ENCODE measurements at regions not wholly inside any gene's neighbourhood (a gene's known extent, or its start where the extent isn't known, plus 50 kb on each side); places are given as distances from the start of the nearest gene placed in this dataset.

GRCh38 chr5:122665051-122665450 is 109.8 kb upstream of the SNX2 start:
- in situ Hi-C loops (cut with HindIII; ENCODE audit: extremely low pct_ligation_motif_present, low pct_unique_long_range_greater_than_20kb): no loop called here
- no TSS peak for BruUV-seq (replicated peaks)
- H3K4me1 ChIP-seq (ENCODE audit: insufficient read depth, low read length): no peaks in the 10 kb centered on the region
- no peak overlapping the region for H3K4me3 ChIP-seq (replicated peaks in 1 of 3; ENCODE audit: insufficient read depth in 1 of 3, low read depth in 2 of 3, low read length in 3 of 3)
- H4K20me1 ChIP-seq (ENCODE audit: insufficient read depth, low read length): no peaks in the 10 kb centered on the region
- no peaks in the 10 kb centered on the region for H3K27me3 ChIP-seq (ENCODE audit: control insufficient read depth in 1 of 2, insufficient read depth in 2 of 2, low read length in 2 of 2)
- H3K36me3 ChIP-seq (replicated peaks in 1 of 2; ENCODE audit: control insufficient read depth in 1 of 2, insufficient read depth in 2 of 2, low read length in 2 of 2): no peaks in the 10 kb centered on the region
- no peaks in the 10 kb centered on the region for H3K9me3 ChIP-seq (ENCODE audit: low read length)
- no peak for TF ChIP-seq SSRP1 (CRISPR knock-in tag; IDR thresholded peaks at IDR 0.05)
- no peak for TF ChIP-seq ZNF646 (CRISPR knock-in tag; IDR thresholded peaks at IDR 0.05)
- TF ChIP-seq RCOR2 (CRISPR knock-in tag; IDR thresholded peaks at IDR 0.05): no peak
- TF ChIP-seq CENPX (CRISPR knock-in tag; IDR thresholded peaks at IDR 0.05): no peak
- no peak for TF ChIP-seq NFE2L1 (CRISPR knock-in tag; IDR thresholded peaks at IDR 0.05; ENCODE audit: borderline replicate concordance)
- TF ChIP-seq ZNF770 (CRISPR knock-in tag; IDR thresholded peaks at IDR 0.05): no peak
- TF ChIP-seq TRIM22 (IDR thresholded peaks at IDR 0.05): no peak
- TF ChIP-seq ZNF546 (CRISPR knock-in tag; conservative IDR thresholded peaks at IDR 0.05): no peak
- no peak for TF ChIP-seq GPBP1L1 (CRISPR knock-in tag; IDR thresholded peaks at IDR 0.05)
- no peak for TF ChIP-seq PRDM15 (CRISPR knock-in tag; IDR thresholded peaks at IDR 0.05)
- no peak overlapping the region for H3K27ac ChIP-seq (ENCODE audit: extremely low read length, insufficient read depth, low read length)
- ATAC-seq: no peak
- FAIRE-seq: no peak
- ChIA-PET POLR2A (no interaction called here), CTCF (ENCODE audit: low intra/inter-chr PET ratio, low total read pairs) (no interaction called here)
- H3K79me2 ChIP-seq (ENCODE audit: insufficient read depth, low read length): no peaks in the 10 kb centered on the region
- DNase-seq (ENCODE audit: low spot score): no peak
- H3K4me2 ChIP-seq (ENCODE audit: low read depth, low read length): no peak overlapping the region
- H3K9ac ChIP-seq (ENCODE audit: insufficient read depth, low read depth, low read length): no peak overlapping the region
- intact Hi-C loops (cut with micrococcal nuclease; ENCODE audit: unreplicated experiment): no loop called here
- no peak overlapping the region for H2AFZ ChIP-seq (ENCODE audit: low read length)
